ENCODE measurements at regions not wholly inside any gene's neighbourhood (a gene's known extent, or its start where the extent isn't known, plus 50 kb on each side); places are given as distances from the start of the nearest gene placed in this dataset.

GRCh38 chr13:69551193-69551592 lies 556.4 kb upstream of the ATXN8OS start:
- TF ChIP-seq SPI1 (IDR thresholded peaks at IDR 0.05; ENCODE audit: low read depth, low read length) (no peak), TAF1 (IDR thresholded peaks at IDR 0.05; ENCODE audit: low read depth, low read length) (no peak)
- no peak for DNase-seq (ENCODE audit: insufficient read length, low spot score)
- no peak for FAIRE-seq

DNA sequence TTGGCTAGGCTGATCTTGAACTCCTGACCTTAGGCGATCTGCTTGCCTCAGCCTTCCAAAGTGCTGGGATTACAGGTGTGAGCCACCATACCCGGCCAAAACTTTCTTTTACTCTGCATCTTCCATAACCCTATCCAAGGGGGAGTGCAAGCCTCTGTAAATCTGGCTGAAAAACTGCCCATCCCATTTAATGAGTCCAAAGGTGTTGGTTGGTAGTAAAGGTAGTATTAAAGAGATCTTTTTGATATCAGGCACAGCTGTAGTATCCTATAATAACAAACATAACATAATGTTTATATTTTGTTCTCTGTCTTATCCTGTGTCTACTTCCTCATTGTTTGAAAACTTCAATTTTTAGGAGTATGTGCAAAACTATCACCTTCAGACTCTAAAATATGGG lies 559.8 kb upstream of the ATXN8OS start:
- no peak for FAIRE-seq
- TF ChIP-seq PAX5 (IDR thresholded peaks at IDR 0.05; ENCODE audit: insufficient read depth, low read length, severe bottlenecking) (no peak), SPI1 (IDR thresholded peaks at IDR 0.05; ENCODE audit: low read depth, low read length) (no peak), POLR2AphosphoS5 (IDR thresholded peaks at IDR 0.05; ENCODE audit: low read depth, low read length) (no peak)
- no peak for DNase-seq (ENCODE audit: insufficient read length, low spot score)

DNA sequence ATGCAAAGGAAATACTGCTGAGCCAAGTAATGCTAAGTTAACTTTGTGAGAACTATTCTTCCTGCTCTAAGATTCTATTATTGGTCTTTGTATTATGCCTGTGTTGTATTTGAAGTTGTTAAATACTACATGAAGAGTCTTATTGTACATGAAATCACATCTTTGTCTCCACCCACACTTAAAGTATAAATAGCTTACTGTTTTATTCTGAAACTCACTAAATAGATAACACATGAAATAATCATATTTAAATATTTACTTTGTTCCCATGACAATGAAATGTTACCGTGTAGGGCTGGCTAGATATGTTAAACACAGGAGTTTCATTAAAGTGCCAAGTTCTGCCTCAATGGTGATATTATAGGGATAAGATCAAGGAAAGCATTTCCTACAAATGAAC lies 562.1 kb upstream of the ATXN8OS start:
- DNase-seq (ENCODE audit: insufficient read length, low spot score) = no peak
- FAIRE-seq = no peak
- no peak for TF ChIP-seq SPI1 (IDR thresholded peaks at IDR 0.05; ENCODE audit: low read depth, low read length)
- TF ChIP-seq POLR2A (IDR thresholded peaks at IDR 0.05; ENCODE audit: low read depth, low read length) = no peak
- TF ChIP-seq TAF1 (IDR thresholded peaks at IDR 0.05; ENCODE audit: low read depth, low read length) = no peak
- no peak for TF ChIP-seq POLR2AphosphoS5 (IDR thresholded peaks at IDR 0.05; ENCODE audit: low read depth, low read length)
- TF ChIP-seq PAX5 (IDR thresholded peaks at IDR 0.05; ENCODE audit: insufficient read depth, low read length, severe bottlenecking) = no peak

DNA sequence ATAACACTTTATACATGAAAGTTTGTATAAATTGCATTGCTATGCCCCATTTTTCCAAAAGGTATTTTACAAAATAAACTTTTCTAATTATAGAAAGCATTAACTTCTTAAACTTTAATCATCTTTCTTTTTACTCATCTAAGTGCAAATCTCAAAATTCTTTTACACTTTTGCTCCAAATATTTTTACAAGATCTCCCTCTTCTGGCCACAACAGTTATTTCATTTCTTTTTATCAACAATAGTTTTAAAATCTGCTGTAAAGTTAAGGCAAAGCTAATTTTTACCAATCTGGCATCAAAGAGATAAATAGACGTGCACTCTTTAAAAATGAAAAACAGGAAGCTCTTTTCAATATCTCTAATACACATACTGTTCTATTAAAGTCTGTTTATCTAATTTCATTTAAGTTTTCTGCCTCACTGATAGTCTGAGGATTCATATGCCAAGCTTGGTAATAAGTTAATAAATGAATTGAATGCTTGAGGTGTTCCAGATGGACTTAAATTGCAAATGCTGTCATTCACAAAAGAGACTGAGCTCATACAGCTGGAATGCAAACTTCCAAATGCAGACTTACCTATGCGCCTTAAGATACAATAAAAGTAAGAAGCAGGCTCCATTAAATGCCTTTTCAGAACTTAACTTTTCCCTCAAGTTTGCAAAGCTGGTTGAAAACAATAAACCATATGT lies 583.0 kb upstream of the ATXN8OS start:
- FAIRE-seq (no peak), DNase-seq (ENCODE audit: insufficient read length, low spot score) (no peak)
- TF ChIP-seq POLR2A (IDR thresholded peaks at IDR 0.05; ENCODE audit: low read depth, low read length) (no peak), TAF1 (IDR thresholded peaks at IDR 0.05; ENCODE audit: low read depth, low read length) (no peak)

DNA sequence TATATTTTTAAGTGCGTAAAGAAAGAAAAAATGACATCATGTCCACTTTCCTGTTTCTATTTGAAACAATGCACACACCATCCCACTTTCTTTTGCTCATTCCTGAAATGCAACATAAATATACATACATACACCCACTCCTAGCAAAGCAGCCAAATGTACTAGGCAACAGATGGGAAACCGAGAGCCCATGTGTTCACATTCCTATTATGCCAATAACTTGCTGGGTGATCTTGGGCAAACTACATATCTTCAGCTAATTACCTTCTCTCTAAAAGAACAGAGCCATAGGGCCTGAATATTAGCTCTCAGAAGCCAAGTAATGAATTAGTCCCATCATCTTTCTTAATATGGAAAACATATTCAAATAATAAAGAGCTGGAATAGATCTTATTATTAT lies 610.6 kb upstream of the ATXN8OS start:
- TF ChIP-seq POLR2A (IDR thresholded peaks at IDR 0.05; ENCODE audit: low read depth, low read length) (no peak), TAF1 (IDR thresholded peaks at IDR 0.05; ENCODE audit: low read depth, low read length) (no peak), POLR2AphosphoS5 (IDR thresholded peaks at IDR 0.05; ENCODE audit: low read depth, low read length) (no peak), PAX5 (IDR thresholded peaks at IDR 0.05; ENCODE audit: insufficient read depth, low read length, severe bottlenecking) (no peak), POU2F2 (IDR thresholded peaks at IDR 0.05; ENCODE audit: low read depth, low read length) (no peak), SPI1 (IDR thresholded peaks at IDR 0.05; ENCODE audit: low read depth, low read length) (no peak)
- DNase-seq (ENCODE audit: insufficient read length, low spot score) = no peak
- no peak for FAIRE-seq

- no peak for DNase-seq (ENCODE audit: insufficient read length, low spot score)
- no peak for FAIRE-seq
- TF ChIP-seq POU2F2 (IDR thresholded peaks at IDR 0.05; ENCODE audit: low read depth, low read length) (no peak), POLR2AphosphoS5 (IDR thresholded peaks at IDR 0.05; ENCODE audit: low read depth, low read length) (no peak), TAF1 (IDR thresholded peaks at IDR 0.05; ENCODE audit: low read depth, low read length) (no peak), POLR2A (IDR thresholded peaks at IDR 0.05; ENCODE audit: low read depth, low read length) (no peak), SPI1 (IDR thresholded peaks at IDR 0.05; ENCODE audit: low read depth, low read length) (no peak), PAX5 (IDR thresholded peaks at IDR 0.05; ENCODE audit: insufficient read depth, low read length, severe bottlenecking) (no peak)
Observed at GRCh38 chr13:69495096-69495495, 612.5 kb upstream of the ATXN8OS start.

GRCh38 chr13:69487576-69487975 lies 620.0 kb upstream of the ATXN8OS start:
- no peak for FAIRE-seq
- no peak for TF ChIP-seq POU2F2 (IDR thresholded peaks at IDR 0.05; ENCODE audit: low read depth, low read length)
- TF ChIP-seq SPI1 (IDR thresholded peaks at IDR 0.05; ENCODE audit: low read depth, low read length) = no peak
- no peak for TF ChIP-seq PAX5 (IDR thresholded peaks at IDR 0.05; ENCODE audit: insufficient read depth, low read length, severe bottlenecking)
- TF ChIP-seq TAF1 (IDR thresholded peaks at IDR 0.05; ENCODE audit: low read depth, low read length) = no peak
- no peak for TF ChIP-seq POLR2A (IDR thresholded peaks at IDR 0.05; ENCODE audit: low read depth, low read length)
- TF ChIP-seq POLR2AphosphoS5 (IDR thresholded peaks at IDR 0.05; ENCODE audit: low read depth, low read length) = no peak
- no peak for DNase-seq (ENCODE audit: insufficient read length, low spot score)

- TF ChIP-seq POLR2A (IDR thresholded peaks at IDR 0.05; ENCODE audit: low read depth, low read length) (no peak), TAF1 (IDR thresholded peaks at IDR 0.05; ENCODE audit: low read depth, low read length) (no peak), POU2F2 (IDR thresholded peaks at IDR 0.05; ENCODE audit: low read depth, low read length) (no peak), PAX5 (IDR thresholded peaks at IDR 0.05; ENCODE audit: insufficient read depth, low read length, severe bottlenecking) (no peak), SPI1 (IDR thresholded peaks at IDR 0.05; ENCODE audit: low read depth, low read length) (no peak), POLR2AphosphoS5 (IDR thresholded peaks at IDR 0.05; ENCODE audit: low read depth, low read length) (no peak)
Observed at GRCh38 chr13:69485991-69486592, 621.5 kb upstream of the ATXN8OS start.

DNA sequence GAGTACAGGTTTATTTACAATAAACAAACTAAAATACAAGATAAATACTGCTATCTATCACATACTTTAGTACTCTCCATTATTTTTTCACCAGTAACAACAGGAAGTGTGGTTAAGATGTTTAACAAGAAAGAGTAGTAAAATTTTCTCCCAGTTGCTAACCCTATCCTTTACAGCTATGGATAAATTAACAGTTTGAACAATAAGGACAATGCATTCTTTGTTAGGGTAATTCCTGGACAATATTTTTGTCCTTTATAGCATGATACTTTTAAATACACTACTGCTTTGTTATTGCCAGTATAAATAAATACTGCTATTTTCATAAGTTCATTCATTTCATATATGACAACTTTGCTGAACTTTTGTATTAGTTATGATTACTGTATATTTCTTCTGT lies 630.2 kb upstream of the ATXN8OS start:
- TF ChIP-seq PAX5 (IDR thresholded peaks at IDR 0.05; ENCODE audit: insufficient read depth, low read length, severe bottlenecking) (no peak), SPI1 (IDR thresholded peaks at IDR 0.05; ENCODE audit: low read depth, low read length) (no peak), POLR2AphosphoS5 (IDR thresholded peaks at IDR 0.05; ENCODE audit: low read depth, low read length) (no peak), POLR2A (IDR thresholded peaks at IDR 0.05; ENCODE audit: low read depth, low read length) (no peak), TAF1 (IDR thresholded peaks at IDR 0.05; ENCODE audit: low read depth, low read length) (no peak), POU2F2 (IDR thresholded peaks at IDR 0.05; ENCODE audit: low read depth, low read length) (no peak)
- FAIRE-seq (no peak), DNase-seq (ENCODE audit: insufficient read length, low spot score) (no peak)

More at GRCh38 chr13:69485991-69486592, 621.5 kb upstream of the ATXN8OS start:
- FAIRE-seq = no peak
- no peak for DNase-seq (ENCODE audit: insufficient read length, low spot score)

DNA sequence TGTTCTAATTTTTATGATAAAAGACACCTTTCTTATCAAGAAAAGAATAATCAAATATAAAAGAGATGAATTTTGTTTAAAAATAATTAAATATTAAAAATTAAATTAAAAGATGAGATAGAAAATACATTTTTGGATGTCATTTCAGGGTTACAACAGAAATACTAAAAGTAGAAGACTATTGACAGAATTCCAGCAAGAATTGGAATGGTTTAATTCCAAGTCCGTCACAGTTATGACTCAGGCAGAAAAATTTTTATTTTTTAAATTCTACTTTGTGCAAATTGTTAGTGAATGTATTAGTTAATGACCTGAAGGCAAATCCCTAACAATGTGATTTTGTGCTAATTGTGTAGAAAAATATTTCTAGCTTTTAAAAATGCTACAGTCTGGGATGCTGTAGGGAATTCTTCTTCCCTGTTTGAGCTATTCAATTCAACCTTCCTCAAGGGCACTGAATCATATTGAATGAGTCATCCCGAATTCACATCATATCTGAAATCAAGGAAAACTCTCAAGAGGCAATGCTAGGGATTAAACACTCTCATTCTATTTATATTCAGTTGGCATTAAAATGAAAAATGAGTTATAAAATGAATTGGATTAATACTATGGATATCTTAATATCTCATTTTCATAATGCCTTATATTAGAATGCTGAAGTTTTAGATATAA lies 633.5 kb upstream of the ATXN8OS start:
- no peak for DNase-seq (ENCODE audit: insufficient read length, low spot score)
- TF ChIP-seq SPI1 (IDR thresholded peaks at IDR 0.05; ENCODE audit: low read depth, low read length) (no peak), POLR2A (IDR thresholded peaks at IDR 0.05; ENCODE audit: low read depth, low read length) (no peak), PAX5 (IDR thresholded peaks at IDR 0.05; ENCODE audit: insufficient read depth, low read length, severe bottlenecking) (no peak), TAF1 (IDR thresholded peaks at IDR 0.05; ENCODE audit: low read depth, low read length) (no peak), POU2F2 (IDR thresholded peaks at IDR 0.05; ENCODE audit: low read depth, low read length) (no peak), POLR2AphosphoS5 (IDR thresholded peaks at IDR 0.05; ENCODE audit: low read depth, low read length) (no peak)
- no peak for FAIRE-seq
